T-helper 2 cell treated with Interferon-gamma antibody and Interleukin-4, amounts not matched to agents 5 μg/mL and 100 μg/mL, for 36 hours (primary cell): ENCODE measurements at regions not wholly inside any gene's neighbourhood (a gene's known extent, or its start where the extent isn't known, plus 50 kb on each side); places are given as distances from the start of the nearest gene placed in this dataset.
"Not testable (repeated sequence)": the region's sequence is repeated elsewhere in the genome, so short reads cannot be mapped to it uniquely, and the experiment has no call there.

Experiments
- DNase-seq: peaks from one replicate; pipeline ENCODE4 v3.0.0; 2021; ENCODE audit warnings: low spot score
- H3K27ac Mint-ChIP-seq: one replicate; pipeline ENCODE4 v1.8.0; 2021; ENCODE audit warnings: mild to moderate bottlenecking, mixed read lengths
- H3K27me3 Mint-ChIP-seq: one replicate; pipeline ENCODE4 v1.8.0; 2021; ENCODE audit warnings: low read depth, mixed read lengths
- H3K36me3 Mint-ChIP-seq: one replicate; pipeline ENCODE4 v1.8.0; 2021; ENCODE audit warnings: low read depth, mixed read lengths
- H3K4me1 Mint-ChIP-seq: one replicate; pipeline ENCODE4 v1.8.0; 2021; ENCODE audit warnings: low read depth, mixed read lengths
- H3K4me3 Mint-ChIP-seq: one replicate; pipeline ENCODE4 v1.8.0; 2022; ENCODE audit warnings: mild to moderate bottlenecking, moderate library complexity, mixed read lengths
- H3K9me3 Mint-ChIP-seq: one replicate; pipeline ENCODE4 v1.8.0; 2021; ENCODE audit warnings: mixed read lengths

DNA sequence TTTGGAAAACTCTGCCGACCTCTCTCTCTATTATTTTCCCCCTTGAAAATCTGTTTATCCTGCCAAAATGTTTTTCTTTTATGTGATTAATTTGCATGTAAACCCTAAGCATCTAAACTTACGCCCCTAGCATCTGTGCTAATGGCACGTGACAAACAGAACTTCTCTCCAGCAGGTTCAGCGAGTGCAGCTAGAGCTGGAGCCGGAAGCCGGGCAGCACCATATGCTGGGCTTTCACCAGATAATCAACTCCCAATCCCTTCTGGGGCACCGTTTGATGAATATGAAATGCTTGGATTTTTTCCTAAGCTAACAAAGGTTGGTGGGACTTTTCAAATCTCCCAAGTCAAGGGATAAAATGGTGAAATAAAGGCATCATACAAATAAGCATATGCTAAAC is 667.5 kb upstream of the TMEM132C start:
- no peak overlapping the region for H3K27ac Mint-ChIP-seq

GRCh38 chr12:127600211-127600610 is 666.8 kb upstream of the TMEM132C start:
- Mint-ChIP-seq H3K27ac (no peak overlapping the region), H3K4me1 (no peaks in the 10 kb centered on the region), H3K9me3 (peaks cover 9% of the 10 kb centered on the region), H3K27me3 (no peaks in the 10 kb centered on the region), H3K36me3 (no peaks in the 10 kb centered on the region), H3K4me3 (no peak overlapping the region)
- no peak for DNase-seq

More for the DNA sequence above, 667.5 kb upstream of the TMEM132C start:
- Mint-ChIP-seq H3K27me3 (no peaks in the 10 kb centered on the region), H3K9me3 (peaks cover 10% of the 10 kb centered on the region), H3K4me3 (no peak overlapping the region), H3K4me1 (no peaks in the 10 kb centered on the region), H3K36me3 (no peaks in the 10 kb centered on the region)
- no peak for DNase-seq

DNA sequence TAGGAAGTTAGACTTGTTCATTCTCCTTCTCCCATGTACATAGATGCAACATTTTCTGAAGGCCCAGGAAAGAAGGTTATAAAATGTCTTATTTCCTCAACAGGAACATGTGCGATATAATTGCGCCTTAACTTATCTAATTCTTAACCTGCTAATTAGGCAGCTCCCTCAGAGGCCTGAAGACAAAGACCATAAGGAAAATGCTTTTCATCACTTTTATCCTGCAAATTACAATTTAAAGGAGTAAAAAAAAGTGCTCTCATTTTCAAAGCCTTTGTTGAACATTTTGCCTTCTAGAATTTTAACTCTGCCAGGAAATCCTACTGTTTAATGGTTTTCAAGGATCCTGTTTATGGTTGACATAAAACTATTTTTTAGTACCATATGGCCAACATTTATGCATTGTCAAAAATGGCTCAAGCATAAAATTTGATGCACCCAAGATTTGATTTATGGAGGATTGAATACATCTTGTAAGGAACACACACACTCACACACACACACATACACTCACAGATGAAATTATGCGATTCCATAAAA is 660.4 kb upstream of the TMEM132C start:
- Mint-ChIP-seq H3K9me3 (peaks cover 17% of the 10 kb centered on the region), H3K4me1 (no peaks in the 10 kb centered on the region), H3K27ac (no peak overlapping the region), H3K27me3 (no peaks in the 10 kb centered on the region), H3K36me3 (no peaks in the 10 kb centered on the region), H3K4me3 (no peak overlapping the region)
- DNase-seq, result no peak

GRCh38 chr12:127607146-127607725 is 659.7 kb upstream of the TMEM132C start:
- Mint-ChIP-seq H3K4me1 (no peaks in the 10 kb centered on the region), H3K4me3 (no peak overlapping the region), H3K36me3 (no peaks in the 10 kb centered on the region), H3K27ac (no peak overlapping the region), H3K9me3 (peaks cover 17% of the 10 kb centered on the region), H3K27me3 (no peaks in the 10 kb centered on the region)
- DNase-seq, result no peak

- H3K36me3 Mint-ChIP-seq, H3K27me3 Mint-ChIP-seq, H3K4me1 Mint-ChIP-seq, DNase-seq, H3K27ac Mint-ChIP-seq, H3K4me3 Mint-ChIP-seq: not testable (repeated sequence)
- H3K9me3 Mint-ChIP-seq, result peaks cover 17% of the 10 kb centered on the region
Observed at GRCh38 chr12:127608359-127608758, 658.6 kb upstream of the TMEM132C start.

DNA sequence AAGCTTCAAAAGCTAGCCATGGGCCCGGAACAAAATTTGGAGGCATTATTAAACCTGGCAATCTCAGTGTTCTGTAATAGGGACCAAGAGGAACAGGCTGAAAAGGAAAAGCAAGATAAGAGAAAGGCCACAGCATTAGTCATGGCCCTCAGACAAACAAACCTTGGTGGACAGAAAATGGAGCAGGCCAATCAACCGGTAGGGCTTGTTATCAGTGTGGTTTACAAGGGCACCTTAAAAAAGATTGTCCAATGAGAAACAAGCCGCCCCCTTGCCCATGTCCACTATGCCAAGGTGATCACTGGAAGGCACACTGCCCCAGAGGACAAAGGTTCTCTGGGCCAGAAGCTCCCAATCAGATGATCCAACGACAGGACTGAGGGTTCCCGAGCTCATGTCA is 653.9 kb upstream of the TMEM132C start:
- no peak overlapping the region for H3K27ac Mint-ChIP-seq
- H3K4me1 Mint-ChIP-seq, result no peaks in the 10 kb centered on the region
- no peak overlapping the region for H3K4me3 Mint-ChIP-seq
- DNase-seq, result no peak
- H3K27me3 Mint-ChIP-seq, result no peaks in the 10 kb centered on the region
- peaks cover 16% of the 10 kb centered on the region for H3K9me3 Mint-ChIP-seq
- no peaks in the 10 kb centered on the region for H3K36me3 Mint-ChIP-seq

- Mint-ChIP-seq H3K27ac (no peak overlapping the region), H3K4me1 (no peaks in the 10 kb centered on the region), H3K9me3 (peaks cover 36% of the 10 kb centered on the region), H3K27me3 (no peaks in the 10 kb centered on the region), H3K36me3 (no peaks in the 10 kb centered on the region), H3K4me3 (no peak overlapping the region)
- DNase-seq, result no peak
Observed at GRCh38 chr12:127619869-127620734, 646.9 kb upstream of the TMEM132C start.

- DNase-seq, result no peak
- H3K4me3 Mint-ChIP-seq, result no peak overlapping the region
- H3K9me3 Mint-ChIP-seq, result peaks cover 36% of the 10 kb centered on the region
- no peaks in the 10 kb centered on the region for H3K4me1 Mint-ChIP-seq
- H3K36me3 Mint-ChIP-seq, result no peaks in the 10 kb centered on the region
- H3K27me3 Mint-ChIP-seq, result no peaks in the 10 kb centered on the region
- H3K27ac Mint-ChIP-seq, result no peak overlapping the region
Observed at GRCh38 chr12:127620735-127621355, 646.1 kb upstream of the TMEM132C start.

GRCh38 chr12:127621366-127621765 is 645.6 kb upstream of the TMEM132C start:
- no peak for DNase-seq
- H3K4me3 Mint-ChIP-seq, result no peak overlapping the region
- no peak overlapping the region for H3K27ac Mint-ChIP-seq
- H3K27me3 Mint-ChIP-seq, result no peaks in the 10 kb centered on the region
- no peaks in the 10 kb centered on the region for H3K36me3 Mint-ChIP-seq
- H3K4me1 Mint-ChIP-seq, result no peaks in the 10 kb centered on the region
- H3K9me3 Mint-ChIP-seq, result peaks cover 32% of the 10 kb centered on the region

DNA sequence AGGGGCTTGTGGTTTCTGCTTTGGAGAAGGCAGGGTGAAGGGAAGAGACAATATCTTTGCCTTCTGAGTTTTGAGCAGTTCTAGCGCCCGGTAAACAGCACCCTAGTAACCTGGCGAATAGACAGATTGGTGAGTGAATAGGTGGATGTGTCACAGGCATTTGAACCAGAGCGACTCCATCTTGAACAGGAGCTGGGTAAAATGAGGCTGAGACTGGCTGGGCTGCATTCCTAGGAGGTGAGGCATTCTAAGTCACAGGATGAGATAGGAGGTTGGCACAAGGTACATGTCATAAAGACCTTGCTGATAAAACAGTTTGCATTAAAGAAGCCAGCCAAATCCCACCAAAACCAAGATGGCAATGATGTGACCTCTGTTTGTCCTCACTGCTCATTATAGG is 643.6 kb upstream of the TMEM132C start:
- DNase-seq, result no peak
- H3K9me3 Mint-ChIP-seq, result peaks cover 21% of the 10 kb centered on the region
- no peak overlapping the region for H3K27ac Mint-ChIP-seq
- no peaks in the 10 kb centered on the region for H3K4me1 Mint-ChIP-seq
- H3K4me3 Mint-ChIP-seq, result no peak overlapping the region
- H3K36me3 Mint-ChIP-seq, result no peaks in the 10 kb centered on the region
- H3K27me3 Mint-ChIP-seq, result no peaks in the 10 kb centered on the region

GRCh38 chr12:127625176-127625771 is 641.7 kb upstream of the TMEM132C start:
- H3K4me3 Mint-ChIP-seq, result no peak overlapping the region
- no peak for DNase-seq
- H3K4me1 Mint-ChIP-seq, result no peaks in the 10 kb centered on the region
- no peak overlapping the region for H3K27ac Mint-ChIP-seq
- no peaks in the 10 kb centered on the region for H3K27me3 Mint-ChIP-seq
- H3K36me3 Mint-ChIP-seq, result no peaks in the 10 kb centered on the region
- peaks cover 13% of the 10 kb centered on the region for H3K9me3 Mint-ChIP-seq

GRCh38 chr12:127628645-127629044 is 638.3 kb upstream of the TMEM132C start:
- Mint-ChIP-seq H3K9me3 (no peaks in the 10 kb centered on the region), H3K36me3 (no peaks in the 10 kb centered on the region), H3K27ac (no peak overlapping the region), H3K4me3 (no peak overlapping the region), H3K4me1 (no peaks in the 10 kb centered on the region), H3K27me3 (no peaks in the 10 kb centered on the region)
- DNase-seq, result no peak

DNA sequence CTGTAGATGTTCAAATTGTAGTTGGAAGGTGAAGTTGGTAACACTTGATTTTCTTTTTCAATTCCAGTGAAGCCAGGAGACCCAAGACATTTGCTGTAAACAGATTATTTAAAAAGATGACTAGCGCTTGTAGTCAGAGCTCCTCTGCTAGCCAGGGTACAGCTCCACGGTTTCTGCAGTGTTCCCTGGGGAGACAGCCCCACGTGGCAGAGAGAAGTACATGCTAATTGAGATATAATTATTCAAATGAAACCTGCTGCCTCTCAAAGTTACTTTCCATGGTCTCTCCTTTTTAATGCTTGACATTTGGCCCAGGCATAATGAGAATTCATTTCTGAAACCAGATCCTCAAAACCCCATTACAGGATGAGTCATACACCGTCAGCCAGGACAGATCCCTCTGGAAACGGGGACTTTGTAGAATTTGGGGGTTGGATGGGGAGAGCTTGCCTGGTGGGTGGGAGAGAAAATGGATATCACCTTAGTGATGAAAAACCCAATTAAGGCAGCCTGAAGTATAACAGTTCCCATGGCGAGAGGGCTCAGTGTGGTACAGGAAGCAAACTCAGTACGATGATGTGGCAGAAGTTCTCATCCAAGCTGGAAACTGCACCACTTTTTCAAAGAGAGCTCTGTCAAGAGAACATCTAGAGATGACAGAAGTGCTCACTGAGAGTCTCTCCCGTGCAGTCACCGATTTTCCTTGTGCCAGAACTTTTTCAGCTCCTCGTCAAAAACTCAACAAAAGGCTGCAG is 637.7 kb upstream of the TMEM132C start:
- H3K9me3 Mint-ChIP-seq, result no peaks in the 10 kb centered on the region
- no peak for DNase-seq
- H3K4me3 Mint-ChIP-seq, result no peak overlapping the region
- H3K4me1 Mint-ChIP-seq, result no peaks in the 10 kb centered on the region
- H3K27ac Mint-ChIP-seq, result no peak overlapping the region
- H3K36me3 Mint-ChIP-seq, result no peaks in the 10 kb centered on the region
- no peaks in the 10 kb centered on the region for H3K27me3 Mint-ChIP-seq
